ENCODE measurements at regions not wholly inside any gene's neighbourhood (a gene's known extent, or its start where the extent isn't known, plus 50 kb on each side); places are given as distances from the start of the nearest gene placed in this dataset.

DNA sequence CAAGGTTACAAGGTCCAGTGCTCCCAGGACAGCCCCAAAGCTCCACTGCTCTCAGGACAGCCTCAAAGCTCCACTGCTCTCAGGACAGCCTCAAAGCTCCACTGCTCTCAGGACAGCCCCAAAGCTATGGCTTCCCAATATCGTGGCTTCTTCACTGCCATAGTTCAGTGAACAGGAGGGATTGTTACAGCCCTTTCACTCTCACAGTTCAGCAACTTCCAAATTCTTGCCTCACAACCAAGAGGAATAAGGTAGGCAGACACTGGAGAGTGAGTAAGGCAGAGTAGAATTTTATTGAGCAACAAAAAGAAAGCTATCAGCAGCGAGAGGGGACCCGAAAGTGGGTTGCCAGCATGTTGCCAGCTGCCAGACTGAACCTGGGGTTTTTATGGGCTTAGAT is 277.6 kb downstream of the CDH10 start:
- no peak for DNase-seq (ENCODE audit: low read depth)
- TF ChIP-seq, protein P1, sequence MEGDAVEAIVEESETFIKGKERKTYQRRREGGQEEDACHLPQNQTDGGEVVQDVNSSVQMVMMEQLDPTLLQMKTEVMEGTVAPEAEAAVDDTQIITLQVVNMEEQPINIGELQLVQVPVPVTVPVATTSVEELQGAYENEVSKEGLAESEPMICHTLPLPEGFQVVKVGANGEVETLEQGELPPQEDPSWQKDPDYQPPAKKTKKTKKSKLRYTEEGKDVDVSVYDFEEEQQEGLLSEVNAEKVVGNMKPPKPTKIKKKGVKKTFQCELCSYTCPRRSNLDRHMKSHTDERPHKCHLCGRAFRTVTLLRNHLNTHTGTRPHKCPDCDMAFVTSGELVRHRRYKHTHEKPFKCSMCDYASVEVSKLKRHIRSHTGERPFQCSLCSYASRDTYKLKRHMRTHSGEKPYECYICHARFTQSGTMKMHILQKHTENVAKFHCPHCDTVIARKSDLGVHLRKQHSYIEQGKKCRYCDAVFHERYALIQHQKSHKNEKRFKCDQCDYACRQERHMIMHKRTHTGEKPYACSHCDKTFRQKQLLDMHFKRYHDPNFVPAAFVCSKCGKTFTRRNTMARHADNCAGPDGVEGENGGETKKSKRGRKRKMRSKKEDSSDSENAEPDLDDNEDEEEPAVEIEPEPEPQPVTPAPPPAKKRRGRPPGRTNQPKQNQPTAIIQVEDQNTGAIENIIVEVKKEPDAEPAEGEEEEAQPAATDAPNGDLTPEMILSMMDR (conservative IDR thresholded peaks at IDR 0.05; ENCODE audit: low read depth, low read length), result no peak
- no peak overlapping the region for H3K4me3 ChIP-seq (ENCODE audit: low read length)

DNA sequence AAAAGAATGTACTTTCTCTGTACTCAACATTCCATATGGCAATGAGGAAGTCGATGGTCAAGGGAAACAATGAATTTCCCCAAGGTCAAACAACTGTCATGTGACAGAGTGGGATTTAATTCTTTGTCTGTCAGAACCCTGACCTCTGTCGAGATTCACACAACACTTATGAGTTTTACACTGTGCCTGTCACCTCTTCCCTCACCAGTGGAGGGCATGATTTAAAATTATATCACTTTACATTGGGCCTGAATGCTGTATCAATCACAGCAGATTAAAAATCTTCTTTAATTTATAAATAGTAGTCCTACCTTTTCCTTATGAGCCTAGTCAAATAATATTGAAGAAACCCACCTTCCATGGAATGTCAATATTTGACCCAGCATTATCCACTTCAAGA is 276.7 kb downstream of the CDH10 start:
- no peak overlapping the region for H3K4me3 ChIP-seq (ENCODE audit: low read length)
- TF ChIP-seq, protein P1 (conservative IDR thresholded peaks at IDR 0.05; ENCODE audit: low read depth, low read length), result no peak
- DNase-seq (ENCODE audit: low read depth), result no peak

DNA sequence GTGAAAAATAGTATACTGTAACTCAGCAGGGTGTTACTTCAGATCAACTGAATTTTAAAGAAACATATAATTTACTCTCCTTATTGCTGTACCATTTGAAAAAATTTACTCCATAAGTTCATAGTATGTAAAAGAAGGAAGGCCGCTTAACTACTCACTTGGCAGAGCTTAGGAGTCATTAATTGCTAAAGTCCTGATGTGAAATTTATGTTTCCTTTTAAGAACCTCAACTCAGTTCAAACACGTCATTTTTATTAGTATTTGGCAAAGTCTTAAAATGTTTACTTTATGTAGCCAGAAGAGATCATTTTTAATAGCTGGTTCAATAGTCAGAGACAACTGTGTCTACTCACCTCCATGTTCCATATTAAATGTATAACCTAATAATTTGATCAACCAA is 268.6 kb downstream of the CDH10 start:
- TF ChIP-seq, protein P1 (conservative IDR thresholded peaks at IDR 0.05; ENCODE audit: low read depth, low read length), result no peak
- H3K4me3 ChIP-seq (ENCODE audit: low read length), result no peak overlapping the region
- DNase-seq (ENCODE audit: low read depth), result no peak

DNA sequence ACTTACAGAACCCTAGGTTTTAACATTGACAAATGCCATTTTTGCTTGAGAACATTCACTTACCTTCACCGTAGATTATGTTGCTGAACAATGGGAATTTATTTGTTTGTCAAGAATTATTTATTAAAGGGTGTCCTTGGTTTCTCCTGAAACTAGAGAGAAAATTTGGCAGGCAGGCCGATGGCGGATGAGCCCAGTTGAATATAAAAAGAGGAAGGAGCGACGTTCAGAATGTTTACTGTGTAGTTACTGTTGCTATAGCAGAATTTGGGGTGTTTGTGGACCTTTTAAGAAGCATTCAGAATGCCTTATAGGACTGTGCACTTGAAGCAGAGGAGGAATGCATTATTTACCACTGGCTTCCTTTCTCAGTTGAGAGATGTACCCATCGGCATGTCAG is 268.2 kb downstream of the CDH10 start:
- TF ChIP-seq, protein P1 (conservative IDR thresholded peaks at IDR 0.05; ENCODE audit: low read depth, low read length), result no peak
- no peak overlapping the region for H3K4me3 ChIP-seq (ENCODE audit: low read length)
- DNase-seq (ENCODE audit: low read depth), result no peak

DNA sequence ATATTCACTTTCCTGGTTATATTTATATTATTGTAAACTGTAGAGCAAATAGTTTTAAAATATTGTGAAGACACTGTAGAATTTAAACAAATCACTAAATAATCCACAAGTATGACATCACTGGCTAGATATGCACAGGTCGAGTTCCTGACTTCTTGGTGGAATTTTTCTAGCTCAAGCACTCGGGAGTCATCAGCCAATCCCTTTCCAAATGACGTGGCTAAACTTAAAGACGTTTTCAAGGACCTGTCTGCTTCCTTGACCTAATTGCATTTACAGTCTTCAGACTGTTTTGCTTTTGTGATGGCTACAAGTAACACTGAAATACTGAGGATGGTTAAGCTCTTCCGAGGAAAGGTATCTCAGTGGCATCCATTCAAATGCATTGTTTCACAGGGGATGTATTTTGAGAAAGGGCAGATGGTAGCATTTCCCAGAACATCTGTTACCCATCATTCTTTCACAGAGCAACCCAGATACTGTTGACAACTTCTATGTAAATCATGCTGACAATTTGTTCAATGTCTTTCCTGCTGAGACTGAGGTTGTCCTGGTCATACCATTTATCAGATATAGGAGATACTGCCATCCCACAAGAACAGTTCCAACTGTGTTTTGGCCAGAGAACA is 262.8 kb downstream of the CDH10 start:
- DNase-seq (ENCODE audit: low read depth), result no peak
- TF ChIP-seq, protein P1 (conservative IDR thresholded peaks at IDR 0.05; ENCODE audit: low read depth, low read length), result no peak
- no peak overlapping the region for H3K4me3 ChIP-seq (ENCODE audit: low read length)

DNA sequence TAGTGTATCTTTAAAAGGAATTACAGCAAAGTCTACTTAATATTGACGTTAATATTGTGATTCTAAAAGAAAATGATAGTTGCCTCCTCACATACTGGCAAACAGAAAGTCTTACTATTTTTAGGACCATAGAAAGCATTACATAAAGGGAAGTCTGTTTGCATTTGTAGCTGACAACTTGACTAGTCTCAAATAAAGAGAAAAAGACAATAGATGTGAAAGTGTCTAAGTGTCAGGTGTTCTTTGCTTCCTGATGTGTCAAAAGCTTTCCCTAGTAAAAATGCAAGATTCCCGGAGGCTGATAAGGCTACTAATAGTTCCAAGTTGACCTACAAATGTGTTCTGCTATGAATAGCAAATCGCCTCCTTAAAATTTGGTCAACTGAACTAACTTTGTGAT is 259.7 kb downstream of the CDH10 start:
- TF ChIP-seq, protein P1 (conservative IDR thresholded peaks at IDR 0.05; ENCODE audit: low read depth, low read length), result no peak

DNA sequence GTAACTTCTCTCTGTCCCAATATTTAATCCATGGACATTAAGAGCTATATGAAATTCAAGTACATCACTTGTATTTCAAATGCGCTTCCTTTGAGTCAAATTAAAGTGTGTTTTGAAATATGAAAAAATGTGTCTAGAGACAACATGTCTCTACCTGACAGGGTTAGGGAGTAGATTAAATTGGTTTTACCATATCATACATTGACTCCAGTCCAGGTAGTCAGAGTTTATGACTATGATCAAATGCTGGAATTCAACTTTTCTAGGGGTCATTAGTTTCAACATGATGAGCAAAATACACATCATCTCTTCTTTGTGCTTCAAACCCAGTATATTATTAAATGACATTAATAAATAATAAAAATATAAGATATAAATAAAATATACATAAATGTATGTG is 259.2 kb downstream of the CDH10 start:
- TF ChIP-seq, protein P1 (conservative IDR thresholded peaks at IDR 0.05; ENCODE audit: low read depth, low read length), result no peak
- no peak for DNase-seq (ENCODE audit: low read depth)
- no peak overlapping the region for H3K4me3 ChIP-seq (ENCODE audit: low read length)

More for the DNA sequence above, 259.7 kb downstream of the CDH10 start:
- DNase-seq (ENCODE audit: low read depth), result no peak
- H3K4me3 ChIP-seq (ENCODE audit: low read length), result no peak overlapping the region

All from retinal pigment epithelial cell (primary cell).